ENCODE measurements at regions not wholly inside any gene's neighbourhood (a gene's known extent, or its start where the extent isn't known, plus 50 kb on each side); places are given as distances from the start of the nearest gene placed in this dataset.

- TF ChIP-seq FOSL1 (IDR thresholded peaks at IDR 0.05; ENCODE audit: insufficient read depth, low read depth, low read length) (no peak), EZH2 (IDR thresholded peaks at IDR 0.05; ENCODE audit: low read depth, low read length, severe bottlenecking) (no peak), TAF1 (IDR thresholded peaks at IDR 0.05; ENCODE audit: low read depth, low read length) (no peak), TCF12 (IDR thresholded peaks at IDR 0.05; ENCODE audit: low read depth, low read length) (no peak), SRF (IDR thresholded peaks at IDR 0.05; ENCODE audit: low read depth, low read length) (no peak), KDM5A (IDR thresholded peaks at IDR 0.05; ENCODE audit: low read length) (no peak), SIRT6 (IDR thresholded peaks at IDR 0.05; ENCODE audit: low read length) (no peak), ATF3 (IDR thresholded peaks at IDR 0.05; ENCODE audit: insufficient read depth, low read depth, low read length) (no peak)
Observed at GRCh38 chr1:219434285-219434922, 178.5 kb downstream of the ZC3H11B start.

More at GRCh38 chr1:219434285-219434922, 178.5 kb downstream of the ZC3H11B start:
- Histone ChIP-seq H3K9ac (replicated peaks in 1 of 4; ENCODE audit: extremely low read depth in 1 of 4, low read depth in 3 of 4, low read length in 3 of 4) (no peak overlapping the region), H2AK5ac (ENCODE audit: low read depth, low read length) (no peak overlapping the region), H3K23ac (ENCODE audit: insufficient read length) (no peak overlapping the region), H3K79me1 (ENCODE audit: low read depth, low read length) (no peaks in the 10 kb centered on the region), H4K91ac (replicated peaks; ENCODE audit: insufficient read length, low read length) (no peak overlapping the region), H2BK20ac (ENCODE audit: low read length) (no peak overlapping the region), H2BK120ac (replicated peaks; ENCODE audit: low read depth, low read length) (no peak overlapping the region), H2BK15ac (ENCODE audit: low read length) (no peak overlapping the region), H2AFZ (ENCODE audit: low read length) (0 out of 2 replicates have a peak overlapping the region, but pooled peaks have one; percentile 23), H4K5ac (ENCODE audit: insufficient read length, low read depth, low read length) (no peak overlapping the region), H3K4me1 (replicated peaks in 1 of 4; ENCODE audit: control insufficient read depth in 3 of 4, insufficient read depth in 4 of 4, low read length in 3 of 4) (peaks cover 0 to 3% (median 1%) of the 10 kb centered on the region in 4 experiments; a peak in 2 of 7 replicates), H3K4me3 (ENCODE audit: extremely low read depth in 1 of 4, insufficient read depth in 2 of 4, low read depth in 3 of 4, low read length in 4 of 4) (no peak overlapping the region), H2BK12ac (ENCODE audit: low read depth, low read length) (no peak overlapping the region), H3K36me3 (ENCODE audit: control insufficient read depth in 2 of 4, insufficient read depth in 4 of 4, low read length in 3 of 4) (no peaks in the 10 kb centered on the region), H3K4ac (replicated peaks; ENCODE audit: insufficient read length, low read depth, low read length) (no peak overlapping the region), H2BK5ac (ENCODE audit: low read depth, low read length) (no peak overlapping the region), H3K79me2 (ENCODE audit: control insufficient read depth in 1 of 2, insufficient read depth in 2 of 2, low read length in 2 of 2) (no peaks in the 10 kb centered on the region), H3K9me3 (ENCODE audit: insufficient read depth in 2 of 2, low read depth in 1 of 2, low read length in 1 of 2) (no peaks in the 10 kb centered on the region), H3K23me2 (ENCODE audit: low read depth, low read length) (no peaks in the 10 kb centered on the region; the same call in 1 of the 2 replicates), H3K18ac (ENCODE audit: extremely low read depth, low read length) (no peak overlapping the region), H3K56ac (replicated peaks; ENCODE audit: insufficient read length, low read depth, low read length) (no peak overlapping the region), H3K27me3 (replicated peaks in 1 of 4; ENCODE audit: control insufficient read depth in 3 of 4, extremely low read depth in 1 of 4, insufficient read depth in 3 of 4, low read length in 3 of 4) (no peaks in the 10 kb centered on the region), H3K14ac (ENCODE audit: insufficient read length) (no peak overlapping the region), H3K27ac (ENCODE audit: low read depth, low read length) (no peak overlapping the region), H4K20me1 (replicated peaks in 1 of 2; ENCODE audit: control insufficient read depth in 1 of 2, insufficient read depth in 2 of 2, low read length in 2 of 2) (no peaks in the 10 kb centered on the region), H4K8ac (ENCODE audit: extremely low read depth, insufficient read depth, low read length) (no peak overlapping the region), H3K4me2 (ENCODE audit: insufficient read depth in 1 of 2, low read depth in 2 of 2, low read length in 2 of 2) (no peak overlapping the region)
- DNase-seq (ENCODE audit: low read depth in 1 of 2, low spot score in 2 of 2), result no peak
- FAIRE-seq, result peak; percentile 32
- ChIA-PET POLR2A (ENCODE audit: partially characterized antibody) (no interaction called here), CTCF (ENCODE audit: partially characterized antibody) (interaction anchor here (0.5 to 1.8 kb wide), 2 partner anchors 15 to 813 kb away, joined by 3 to 5 read pairs; no protein-coding TSS in a partner anchor)
- WGBS, 2 experiments (ENCODE audit: extremely low coverage in 1 of 2, insufficient coverage in 1 of 2, insufficient read length in 1 of 2, insufficient replicate concordance in 2 of 2, low coverage in 1 of 2, low lambda C conversion rate in 2 of 2, missing lambda C conversion rate in 1 of 2), result 86% methylated on average over 6 of the region's 6 CpGs; no CpG with 5 or more reads in 1 of the 2 experiments
